Loucy (cell line): ENCODE measurements at regions not wholly inside any gene's neighbourhood (a gene's known extent, or its start where the extent isn't known, plus 50 kb on each side); places are given as distances from the start of the nearest gene placed in this dataset.

Experiments used
- H2AFZ ChIP-seq: fragments of 200-600 bp; sonication (generic); 2 replicates; pipeline ENCODE4 v1.6.0; 2016; ENCODE audit warnings: antibody characterized with exemption, mild to moderate bottlenecking, low read length, moderate library complexity
- H3F3A ChIP-seq: fragments of 200-600 bp; 2 replicates; pipeline ENCODE4 v1.6.0; 2016; ENCODE audit warnings: antibody characterized with exemption, low read depth, mild to moderate bottlenecking
- H3K27me3 ChIP-seq: fragments of 200-600 bp; sonication (generic); 2 replicates; pipeline ENCODE4 v1.6.1; 2014; ENCODE audit warnings: low read length, mild to moderate bottlenecking; ENCODE audit not compliant: insufficient read depth, poor library complexity, severe bottlenecking
- H3K36me3 ChIP-seq: fragments of 200-600 bp; sonication (generic); 2 replicates; pipeline ENCODE4 v1.6.1; 2016; ENCODE audit warnings: low read length; ENCODE audit not compliant: insufficient read depth
- H3K4me1 ChIP-seq: fragments of 200-600 bp; sonication (generic); 2 replicates; pipeline ENCODE4 v1.5.1; 2014; ENCODE audit warnings: low read length, mild to moderate bottlenecking; ENCODE audit not compliant: insufficient read depth, poor library complexity, severe bottlenecking
- H3K4me2 ChIP-seq: fragments of 200-600 bp; sonication (generic); 2 replicates; pipeline ENCODE4 v1.6.0; 2014; ENCODE audit warnings: antibody characterized with exemption, low read length, low read depth, mild to moderate bottlenecking; ENCODE audit not compliant: poor library complexity, severe bottlenecking
- H3K4me3 ChIP-seq: fragments of 200-600 bp; sonication (generic); 2 replicates; pipeline ENCODE4 v1.5.1; 2014; ENCODE audit warnings: low read length, mild to moderate bottlenecking, mixed read lengths; ENCODE audit not compliant: poor library complexity, severe bottlenecking
- H3K79me2 ChIP-seq: fragments of 200-600 bp; sonication (generic); 2 replicates; pipeline ENCODE4 v1.6.1; 2014; ENCODE audit warnings: low read length; ENCODE audit not compliant: insufficient read depth
- H3K9ac ChIP-seq: fragments of 200-600 bp; sonication (generic); 2 replicates; pipeline ENCODE4 v1.6.0; 2014; ENCODE audit warnings: mild to moderate bottlenecking, low read depth, low read length, moderate library complexity; ENCODE audit not compliant: poor library complexity, severe bottlenecking
- H3K9me2 ChIP-seq: fragments of 200-600 bp; sonication (generic); replicated peaks from 2 replicates; pipeline ENCODE4 v1.6.1; 2016; ENCODE audit warnings: low read depth, low read length, mixed read lengths
- H3K9me3 ChIP-seq: fragments of 200-600 bp; sonication (generic); 2 replicates; pipeline ENCODE4 v1.6.1; 2014; ENCODE audit warnings: mild to moderate bottlenecking, antibody characterized with exemption, low read length, low read depth; ENCODE audit not compliant: insufficient read depth
- H4K20me1 ChIP-seq: fragments of 200-600 bp; sonication (generic); 2 replicates; pipeline ENCODE4 v1.6.0; 2014; ENCODE audit warnings: antibody characterized with exemption, low read length, mild to moderate bottlenecking; ENCODE audit not compliant: insufficient read depth, poor library complexity, severe bottlenecking
- EZH2phosphoT487 ChIP-seq: fragments of 200-600 bp; IDR thresholded peaks from 2 replicates; pipeline ENCODE4 v1.6.1; 2018; ENCODE audit warnings: antibody characterized with exemption, mild to moderate bottlenecking, moderate library complexity, borderline replicate concordance
- TF ChIP-seq, protein P1 (sequence below): fragments of 200-600 bp; sonication (generic); conservative IDR thresholded peaks from 2 replicates; pipeline ENCODE4 v1.5.1; 2014; ENCODE audit warnings: mild to moderate bottlenecking, antibody characterized with exemption, low read length

GRCh38 chr16:86965840-86966550 lies 351.2 kb downstream of the C16orf95 start:
- Histone ChIP-seq H3K36me3 (no peaks in the 10 kb centered on the region), H3F3A (no peaks in the 10 kb centered on the region), H3K79me2 (no peaks in the 10 kb centered on the region), H3K9me3 (no peaks in the 10 kb centered on the region), H2AFZ (no peak overlapping the region), H3K4me2 (no peak overlapping the region), H3K9ac (no peak overlapping the region), H4K20me1 (no peaks in the 10 kb centered on the region), H3K4me1 (peaks cover 8% of the 10 kb centered on the region), H3K27me3 (no peaks in the 10 kb centered on the region), H3K9me2 (no peaks in the 10 kb centered on the region), H3K4me3 (no peak overlapping the region)
- TF ChIP-seq EZH2phosphoT487: no peak
- TF ChIP-seq, protein P1, sequence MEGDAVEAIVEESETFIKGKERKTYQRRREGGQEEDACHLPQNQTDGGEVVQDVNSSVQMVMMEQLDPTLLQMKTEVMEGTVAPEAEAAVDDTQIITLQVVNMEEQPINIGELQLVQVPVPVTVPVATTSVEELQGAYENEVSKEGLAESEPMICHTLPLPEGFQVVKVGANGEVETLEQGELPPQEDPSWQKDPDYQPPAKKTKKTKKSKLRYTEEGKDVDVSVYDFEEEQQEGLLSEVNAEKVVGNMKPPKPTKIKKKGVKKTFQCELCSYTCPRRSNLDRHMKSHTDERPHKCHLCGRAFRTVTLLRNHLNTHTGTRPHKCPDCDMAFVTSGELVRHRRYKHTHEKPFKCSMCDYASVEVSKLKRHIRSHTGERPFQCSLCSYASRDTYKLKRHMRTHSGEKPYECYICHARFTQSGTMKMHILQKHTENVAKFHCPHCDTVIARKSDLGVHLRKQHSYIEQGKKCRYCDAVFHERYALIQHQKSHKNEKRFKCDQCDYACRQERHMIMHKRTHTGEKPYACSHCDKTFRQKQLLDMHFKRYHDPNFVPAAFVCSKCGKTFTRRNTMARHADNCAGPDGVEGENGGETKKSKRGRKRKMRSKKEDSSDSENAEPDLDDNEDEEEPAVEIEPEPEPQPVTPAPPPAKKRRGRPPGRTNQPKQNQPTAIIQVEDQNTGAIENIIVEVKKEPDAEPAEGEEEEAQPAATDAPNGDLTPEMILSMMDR: no peak; the same call in 1 of the 2 replicates

DNA sequence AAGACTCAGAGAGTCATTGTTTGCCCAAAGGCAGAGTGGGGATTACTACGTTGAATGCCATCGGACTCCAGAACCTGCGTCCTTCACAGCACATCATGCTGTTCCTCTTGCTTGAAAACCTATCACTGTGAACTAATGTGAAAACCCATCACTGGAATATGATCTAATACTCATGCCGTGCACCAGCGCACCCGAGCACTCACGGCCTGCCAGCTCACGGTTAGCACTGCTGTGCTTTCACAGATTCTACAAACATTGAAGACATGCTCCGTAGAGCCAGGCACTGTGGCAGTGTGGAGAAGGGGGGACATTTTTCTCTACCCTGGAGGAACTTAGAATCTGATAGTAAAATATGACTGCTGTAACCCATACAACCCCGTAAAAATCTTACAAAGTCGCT lies 350.4 kb downstream of the C16orf95 start:
- no peak for TF ChIP-seq EZH2phosphoT487
- TF ChIP-seq, protein P1: no peak
- no peaks in the 10 kb centered on the region for H3K27me3 ChIP-seq
- no peaks in the 10 kb centered on the region for H3K79me2 ChIP-seq

DNA sequence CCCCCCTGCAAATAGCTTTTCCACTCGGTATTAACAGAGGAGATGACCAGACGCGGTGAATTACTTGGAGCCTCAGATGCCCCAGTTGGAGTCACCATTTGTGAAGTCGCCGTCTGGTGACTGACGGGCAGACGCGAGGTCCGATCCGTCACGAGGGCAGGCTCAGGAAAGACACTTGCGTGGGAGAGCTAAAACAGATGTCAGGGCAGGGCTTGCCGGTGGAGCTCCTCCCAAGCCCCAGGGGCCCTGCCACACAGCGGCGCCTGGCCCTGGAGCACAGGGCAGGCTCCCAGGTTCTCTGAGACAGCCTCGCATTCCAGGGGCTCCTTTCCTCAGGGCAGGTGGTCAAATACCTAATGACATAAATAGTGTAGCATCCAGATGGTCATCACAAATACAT lies 348.3 kb downstream of the C16orf95 start:
- Histone ChIP-seq H3K9ac (no peak overlapping the region), H3K9me2 (no peaks in the 10 kb centered on the region), H3K36me3 (no peaks in the 10 kb centered on the region), H3K79me2 (no peaks in the 10 kb centered on the region), H2AFZ (no peak overlapping the region), H3K27me3 (no peaks in the 10 kb centered on the region), H3K4me2 (no peak overlapping the region), H3K4me3 (no peak overlapping the region), H3F3A (no peaks in the 10 kb centered on the region), H4K20me1 (no peaks in the 10 kb centered on the region), H3K4me1 (peaks cover 5% of the 10 kb centered on the region), H3K9me3 (no peaks in the 10 kb centered on the region)
- no peak for TF ChIP-seq EZH2phosphoT487
- TF ChIP-seq, protein P1: no peak

More for the DNA sequence above, 350.4 kb downstream of the C16orf95 start:
- Histone ChIP-seq H3F3A (no peaks in the 10 kb centered on the region), H4K20me1 (no peaks in the 10 kb centered on the region), H3K9me2 (no peaks in the 10 kb centered on the region), H3K9ac (no peak overlapping the region), H2AFZ (no peak overlapping the region), H3K4me1 (peaks cover 8% of the 10 kb centered on the region), H3K9me3 (no peaks in the 10 kb centered on the region), H3K4me2 (no peak overlapping the region), H3K36me3 (no peaks in the 10 kb centered on the region), H3K4me3 (no peak overlapping the region)
